Testis (tissue), 2 donors: ENCODE measurements at regions not wholly inside any gene's neighbourhood (a gene's known extent, or its start where the extent isn't known, plus 50 kb on each side); places are given as distances from the start of the nearest gene placed in this dataset.
"Not testable (repeated sequence)": the region's sequence is repeated elsewhere in the genome, so short reads cannot be mapped to it uniquely, and the experiment has no call there.

Source experiments
- DNase-seq: peaks from one replicate; pipeline ENCODE4 v3.0.0-alpha.2; 2019
- H3K27ac ChIP-seq, 2 donors: fragments of 200-600 bp; sonication (generic); one replicate each; pipeline ENCODE4 v1.5.1; 2019
- H3K27me3 ChIP-seq: fragments of 200-600 bp; sonication (generic); one replicate; pipeline ENCODE4 v1.5.1; 2019
- H3K36me3 ChIP-seq: fragments of 200-600 bp; sonication (generic); one replicate; pipeline ENCODE4 v1.5.1; 2017; ENCODE audit warnings: low read depth; ENCODE audit errors: missing control alignments
- H3K4me1 ChIP-seq: fragments of 200-600 bp; sonication (generic); one replicate; pipeline ENCODE4 v1.5.1; 2019
- H3K4me3 ChIP-seq, 2 donors: fragments of 200-600 bp; sonication (generic); one replicate each; pipeline ENCODE4 v1.5.1; 2017 to 2019
- H3K9me3 ChIP-seq: fragments of 200-600 bp; sonication (generic); one replicate; pipeline ENCODE4 v1.5.1; 2017
- CTCF ChIP-seq, 3 experiments: fragments of 450-650 bp in 2 of 3; fragments of 200-600 bp in 1 of 3; sonication (generic) in 1 of 3; IDR thresholded peaks; one replicate each; pipeline ENCODE4 v1.5.1; 2016 to 2019; ENCODE audit warnings: antibody characterized with exemption in 3 of 3, mild to moderate bottlenecking in 2 of 3, moderate library complexity in 1 of 3
- POLR2A ChIP-seq: fragments of 450-650 bp; IDR thresholded peaks from one replicate; pipeline ENCODE4 v1.6.1; 2017; ENCODE audit warnings: antibody characterized with exemption, mild to moderate bottlenecking, moderate library complexity
- WGBS, 2 donors: methylation state at CpG; one replicate each; pipeline ENCODE4 v1.1.5; 2018; 5-methylcytosine and 5-hydroxymethylcytosine counted together
- intact Hi-C: fragments of 100-400 bp; cut with DNase I; formaldehyde crosslinking; loops from one replicate; pipeline ENCODE4 v1.15.1; 2023; ENCODE audit warnings: low total_unique reads
- microRNA-seq, 2 donors: library from miRNA; unstranded; fragments of <30 nt; microRNA quantifications; one replicate each; pipeline ENCODE4, GENCODE V29; 2016; ENCODE audit warnings: borderline number of aligned reads in 2 of 2, borderline replicate concordance in 1 of 2
- small RNA-seq, 2 donors: library from RNA; depleted of rRNA; stranded (forward); fragments of <200 nt; gene quantifications; one replicate each; pipeline ENCODE3, GENCODE V24; 2016

DNA sequence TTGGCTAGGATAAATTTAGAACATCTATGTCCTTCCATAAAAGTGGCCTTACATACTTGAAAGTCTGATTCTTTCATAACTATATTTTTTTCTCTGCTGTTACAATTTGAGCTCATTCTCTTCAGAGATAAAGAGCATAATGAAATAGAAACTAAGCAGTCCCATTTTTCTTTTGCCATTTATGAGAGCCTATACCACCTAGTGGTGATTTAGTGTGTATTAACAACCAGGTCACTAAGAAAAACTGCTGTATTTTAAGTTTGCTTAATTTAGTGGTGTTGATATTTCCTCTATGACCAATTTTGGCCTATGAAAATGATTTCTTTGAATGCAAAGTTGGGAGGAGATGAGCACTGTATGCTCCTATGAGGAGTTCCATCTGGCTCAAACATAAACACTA is 88.7 kb upstream of the ZWINT start:
- intact Hi-C loops = no loop called here
- TF ChIP-seq POLR2A (no peak), CTCF (IDR thresholded peaks at IDR 0.05) (no peak)
- H3K36me3 ChIP-seq = no peaks in the 10 kb centered on the region
- no peak overlapping the region for H3K27ac ChIP-seq
- H3K9me3 ChIP-seq = no peaks in the 10 kb centered on the region
- H3K27me3 ChIP-seq = no peaks in the 10 kb centered on the region
- H3K4me3 ChIP-seq = no peak overlapping the region
- DNase-seq = no peak
- no peaks in the 10 kb centered on the region for H3K4me1 ChIP-seq

DNA sequence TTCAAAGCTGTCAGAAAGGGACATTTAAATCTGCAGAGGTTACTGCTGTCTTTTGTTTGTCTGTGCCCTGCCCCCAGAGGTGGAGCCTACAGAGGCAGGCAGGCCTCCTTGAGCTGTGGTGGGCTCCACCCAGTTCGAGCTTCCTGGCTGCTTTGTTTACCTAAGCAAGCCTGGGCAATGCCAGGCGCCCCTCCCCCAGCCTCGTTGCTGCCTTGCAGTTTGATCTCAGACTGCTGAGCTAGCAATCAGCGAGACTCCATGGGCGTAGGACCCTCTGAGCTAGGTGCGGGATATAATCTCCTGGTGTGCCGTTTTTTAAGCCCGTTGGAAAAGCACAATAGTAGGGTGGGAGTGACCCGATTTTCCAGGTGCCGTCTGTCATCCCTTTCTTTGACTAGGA is 86.6 kb upstream of the ZWINT start:
- H3K4me3 ChIP-seq, H3K9me3 ChIP-seq, H3K36me3 ChIP-seq, DNase-seq, H3K27me3 ChIP-seq, intact Hi-C loops, H3K27ac ChIP-seq, H3K4me1 ChIP-seq: not testable (repeated sequence)
- WGBS, 2 donors = 91 to 96% methylated on average over 10 of the region's 10 CpGs

GRCh38 chr10:56441337-56441736 is 80.3 kb upstream of the ZWINT start:
- H3K27ac ChIP-seq, H3K27me3 ChIP-seq, DNase-seq, H3K36me3 ChIP-seq, intact Hi-C loops, H3K9me3 ChIP-seq, H3K4me1 ChIP-seq, H3K4me3 ChIP-seq: not testable (repeated sequence)
- 79 to 85% methylated on average over 1 of the region's 1 CpG for WGBS, 2 donors

Small RNAs in the stretch of these regions (microRNA-seq; reads per million reads assigned to microRNA genes)
- gene MIR3924 = 0 reads per million in 2 donors

Small RNAs in the stretch of these regions (small RNA-seq; reads per million reads assigned to genes)
- gene AL731534.1 (0 reads per million in 2 donors), gene MIR3924 (0 reads per million in 2 donors), gene RF01299 (0 to 0.09 reads per million in 2 donors)
